SU-DHL-6 (cell line): ENCODE measurements at regions not wholly inside any gene's neighbourhood (a gene's known extent, or its start where the extent isn't known, plus 50 kb on each side); places are given as distances from the start of the nearest gene placed in this dataset.

Experiments
- H2AFZ ChIP-seq: fragments of 200-600 bp; sonication (generic); 2 replicates; pipeline ENCODE4 v1.6.1; 2014; ENCODE audit warnings: low read depth, mild to moderate bottlenecking, moderate library complexity, mixed read lengths, antibody characterized with exemption, low read length; ENCODE audit not compliant: severe bottlenecking
- H3F3A ChIP-seq: fragments of 200-600 bp; shearing (Covaris generic); 2 replicates; pipeline ENCODE4 v1.6.0; 2016; ENCODE audit warnings: antibody characterized with exemption, mild to moderate bottlenecking; ENCODE audit not compliant: insufficient read depth
- H3K27ac ChIP-seq: fragments of 200-600 bp; sonication (generic); 2 replicates; pipeline ENCODE4 v1.5.1; 2016; ENCODE audit warnings: low read depth, mild to moderate bottlenecking, low read length, moderate library complexity, mixed read lengths
- H3K27me3 ChIP-seq: fragments of 200-600 bp; sonication (generic), shearing (Covaris generic); 2 replicates; pipeline ENCODE4 v1.6.0; 2014; ENCODE audit warnings: mild to moderate bottlenecking, low read length
- H3K36me3 ChIP-seq: fragments of 200-600 bp; sonication (generic); 2 replicates; pipeline ENCODE4 v1.6.1; 2014; ENCODE audit warnings: mild to moderate bottlenecking, low read length, mixed read lengths
- H3K4me2 ChIP-seq: fragments of 300-600, 200-600 bp; shearing (Covaris generic), sonication (generic); 2 replicates; pipeline ENCODE4 v1.6.0; 2014; ENCODE audit warnings: low read length, low read depth, mild to moderate bottlenecking; ENCODE audit not compliant: poor library complexity, severe bottlenecking
- H3K4me3 ChIP-seq: fragments of 200-600 bp; sonication (generic); 2 replicates; pipeline ENCODE4 v1.5.1; 2014; ENCODE audit warnings: antibody characterized with exemption, low read length, mild to moderate bottlenecking, mixed read lengths; ENCODE audit not compliant: insufficient read depth, poor library complexity, severe bottlenecking
- H3K79me2 ChIP-seq: fragments of 200-600 bp; sonication (generic); 2 replicates; pipeline ENCODE4 v1.6.1; 2014; ENCODE audit warnings: mild to moderate bottlenecking, low read length, moderate library complexity; ENCODE audit not compliant: insufficient read depth
- H3K9ac ChIP-seq: fragments of 200-600 bp; sonication (generic); 2 replicates; pipeline ENCODE4 v1.7.0; 2014; ENCODE audit warnings: mild to moderate bottlenecking, low read length
- H3K9me2 ChIP-seq: fragments of 200-600 bp; sonication (generic); replicated peaks from 2 replicates; pipeline ENCODE4 v1.6.1; 2014; ENCODE audit warnings: low read length; ENCODE audit not compliant: insufficient read depth
- H3K9me3 ChIP-seq: fragments of 200-600 bp; sonication (generic); 2 replicates; pipeline ENCODE4 v1.6.1; 2014; ENCODE audit warnings: low read length, mixed read lengths; ENCODE audit not compliant: insufficient read depth
- H4K20me1 ChIP-seq: fragments of 200-600 bp; sonication (generic); 2 replicates; pipeline ENCODE4 v1.6.1; 2014; ENCODE audit warnings: low read depth, mild to moderate bottlenecking, antibody characterized with exemption, low read length, moderate library complexity, mixed read lengths
- EZH2phosphoT487 ChIP-seq: fragments of 200-600 bp; sonication (generic), shearing (Covaris generic); conservative IDR thresholded peaks from 2 replicates; pipeline ENCODE4 v1.6.1; 2018; ENCODE audit warnings: mild to moderate bottlenecking, antibody characterized with exemption, low read length, moderate library complexity, mixed read lengths
- TF ChIP-seq, protein P1 (sequence below): fragments of 200-600 bp; sonication (generic); IDR thresholded peaks from one replicate; pipeline ENCODE4 v1.5.1; 2017; ENCODE audit warnings: antibody characterized with exemption, mild to moderate bottlenecking, low read length, moderate library complexity; ENCODE audit not compliant: insufficient read depth, poor library complexity, severe bottlenecking

GRCh38 chr4:28481565-28481964 is 1620.9 kb downstream of the STIM2 start:
- Histone ChIP-seq H3K9ac (no peak overlapping the region), H3K36me3 (no peaks in the 10 kb centered on the region), H3K27ac (no peak overlapping the region), H4K20me1 (no peaks in the 10 kb centered on the region), H3K4me3 (no peak overlapping the region), H3F3A (no peaks in the 10 kb centered on the region), H3K79me2 (no peaks in the 10 kb centered on the region), H3K4me2 (no peak overlapping the region), H3K9me2 (no peaks in the 10 kb centered on the region), H2AFZ (no peak overlapping the region), H3K9me3 (peaks cover 3% of the 10 kb centered on the region; the same call in 1 of the 2 replicates), H3K27me3 (no peaks in the 10 kb centered on the region)
- no peak for TF ChIP-seq EZH2phosphoT487
- TF ChIP-seq, protein P1, sequence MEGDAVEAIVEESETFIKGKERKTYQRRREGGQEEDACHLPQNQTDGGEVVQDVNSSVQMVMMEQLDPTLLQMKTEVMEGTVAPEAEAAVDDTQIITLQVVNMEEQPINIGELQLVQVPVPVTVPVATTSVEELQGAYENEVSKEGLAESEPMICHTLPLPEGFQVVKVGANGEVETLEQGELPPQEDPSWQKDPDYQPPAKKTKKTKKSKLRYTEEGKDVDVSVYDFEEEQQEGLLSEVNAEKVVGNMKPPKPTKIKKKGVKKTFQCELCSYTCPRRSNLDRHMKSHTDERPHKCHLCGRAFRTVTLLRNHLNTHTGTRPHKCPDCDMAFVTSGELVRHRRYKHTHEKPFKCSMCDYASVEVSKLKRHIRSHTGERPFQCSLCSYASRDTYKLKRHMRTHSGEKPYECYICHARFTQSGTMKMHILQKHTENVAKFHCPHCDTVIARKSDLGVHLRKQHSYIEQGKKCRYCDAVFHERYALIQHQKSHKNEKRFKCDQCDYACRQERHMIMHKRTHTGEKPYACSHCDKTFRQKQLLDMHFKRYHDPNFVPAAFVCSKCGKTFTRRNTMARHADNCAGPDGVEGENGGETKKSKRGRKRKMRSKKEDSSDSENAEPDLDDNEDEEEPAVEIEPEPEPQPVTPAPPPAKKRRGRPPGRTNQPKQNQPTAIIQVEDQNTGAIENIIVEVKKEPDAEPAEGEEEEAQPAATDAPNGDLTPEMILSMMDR: no peak

DNA sequence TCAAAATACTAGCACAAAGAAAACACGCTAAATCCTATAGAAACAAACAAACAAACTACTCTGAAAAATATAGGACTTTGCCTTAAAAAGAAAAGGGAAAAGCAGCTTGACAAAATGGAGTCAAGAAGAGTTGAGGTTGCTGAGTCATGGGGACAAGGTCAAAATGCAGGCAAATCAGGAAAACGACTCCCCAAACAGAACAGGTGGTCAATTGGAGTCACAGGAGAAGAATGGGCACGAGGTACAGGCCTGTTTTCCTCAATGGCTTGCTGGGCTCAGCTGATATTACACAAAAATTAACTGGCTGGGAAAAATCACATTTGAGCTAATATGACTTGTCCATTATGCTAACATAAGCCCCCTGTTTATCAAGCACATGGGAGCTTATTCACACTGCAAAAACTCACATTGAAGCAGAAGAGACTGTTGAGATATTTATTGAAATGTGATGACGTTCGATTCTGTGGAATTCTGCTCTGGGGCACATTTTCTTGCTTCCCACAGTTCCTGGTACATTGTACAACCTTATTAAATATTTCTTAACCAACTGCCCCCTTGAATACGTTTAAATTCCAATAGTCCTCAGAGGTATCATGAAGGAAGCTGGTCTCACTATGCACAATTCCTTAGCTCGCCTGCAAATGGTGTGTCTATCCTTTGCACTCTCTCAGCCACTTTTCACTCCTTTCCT is 1622.1 kb downstream of the STIM2 start:
- TF ChIP-seq, protein P1: no peak
- no peak for TF ChIP-seq EZH2phosphoT487
- H3K27ac ChIP-seq: no peak overlapping the region

DNA sequence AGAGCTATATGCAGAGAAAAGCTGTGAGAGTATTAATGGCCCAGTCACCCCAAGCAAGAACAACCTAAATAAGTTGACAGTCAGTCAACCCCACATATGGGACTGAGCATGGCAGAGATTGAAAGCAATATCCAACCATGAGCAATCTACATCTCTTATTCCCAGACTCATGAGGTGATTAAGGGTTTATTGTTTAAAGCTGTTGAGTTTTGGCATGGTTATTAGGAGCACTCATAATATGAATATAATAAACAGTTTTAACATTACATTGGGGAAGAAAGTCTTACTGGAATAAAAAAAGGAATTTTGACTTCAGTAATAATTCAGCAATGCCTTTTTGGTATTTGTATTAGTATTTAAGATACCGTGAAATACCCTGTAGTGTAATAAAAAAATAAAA is 1627.4 kb downstream of the STIM2 start:
- Histone ChIP-seq H3K36me3 (no peaks in the 10 kb centered on the region), H3K27me3 (no peaks in the 10 kb centered on the region), H3K9ac (no peak overlapping the region), H3K4me2 (no peak overlapping the region), H3F3A (no peaks in the 10 kb centered on the region), H3K79me2 (no peaks in the 10 kb centered on the region), H3K4me3 (no peak overlapping the region), H2AFZ (no peak overlapping the region), H3K9me2 (no peaks in the 10 kb centered on the region), H4K20me1 (no peaks in the 10 kb centered on the region), H3K27ac (no peak overlapping the region), H3K9me3 (no peaks in the 10 kb centered on the region)
- TF ChIP-seq EZH2phosphoT487: no peak
- TF ChIP-seq, protein P1: no peak

More for the DNA sequence above, 1622.1 kb downstream of the STIM2 start:
- Histone ChIP-seq H4K20me1 (no peaks in the 10 kb centered on the region), H2AFZ (no peak overlapping the region), H3K4me2 (no peak overlapping the region), H3K9me3 (peaks cover 3% of the 10 kb centered on the region; the same call in 1 of the 2 replicates), H3K27me3 (no peaks in the 10 kb centered on the region), H3K36me3 (no peaks in the 10 kb centered on the region), H3K9ac (no peak overlapping the region), H3K79me2 (no peaks in the 10 kb centered on the region), H3F3A (no peaks in the 10 kb centered on the region), H3K9me2 (no peaks in the 10 kb centered on the region), H3K4me3 (no peak overlapping the region)
